ENCODE measurements at regions not wholly inside any gene's neighbourhood (a gene's known extent, or its start where the extent isn't known, plus 50 kb on each side); places are given as distances from the start of the nearest gene placed in this dataset.

- TF ChIP-seq, protein P1, sequence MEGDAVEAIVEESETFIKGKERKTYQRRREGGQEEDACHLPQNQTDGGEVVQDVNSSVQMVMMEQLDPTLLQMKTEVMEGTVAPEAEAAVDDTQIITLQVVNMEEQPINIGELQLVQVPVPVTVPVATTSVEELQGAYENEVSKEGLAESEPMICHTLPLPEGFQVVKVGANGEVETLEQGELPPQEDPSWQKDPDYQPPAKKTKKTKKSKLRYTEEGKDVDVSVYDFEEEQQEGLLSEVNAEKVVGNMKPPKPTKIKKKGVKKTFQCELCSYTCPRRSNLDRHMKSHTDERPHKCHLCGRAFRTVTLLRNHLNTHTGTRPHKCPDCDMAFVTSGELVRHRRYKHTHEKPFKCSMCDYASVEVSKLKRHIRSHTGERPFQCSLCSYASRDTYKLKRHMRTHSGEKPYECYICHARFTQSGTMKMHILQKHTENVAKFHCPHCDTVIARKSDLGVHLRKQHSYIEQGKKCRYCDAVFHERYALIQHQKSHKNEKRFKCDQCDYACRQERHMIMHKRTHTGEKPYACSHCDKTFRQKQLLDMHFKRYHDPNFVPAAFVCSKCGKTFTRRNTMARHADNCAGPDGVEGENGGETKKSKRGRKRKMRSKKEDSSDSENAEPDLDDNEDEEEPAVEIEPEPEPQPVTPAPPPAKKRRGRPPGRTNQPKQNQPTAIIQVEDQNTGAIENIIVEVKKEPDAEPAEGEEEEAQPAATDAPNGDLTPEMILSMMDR (IDR thresholded peaks at IDR 0.05), result no peak
- TF ChIP-seq ZFX (IDR thresholded peaks at IDR 0.05; ENCODE audit: borderline replicate concordance), result no peak
These were observed 748.5 kb downstream of the BRD1 start for GRCh38 chr22:49079027-49079725.
